Kidney (tissue), 13 donors: ENCODE measurements at regions not wholly inside any gene's neighbourhood (a gene's known extent, or its start where the extent isn't known, plus 50 kb on each side); places are given as distances from the start of the nearest gene placed in this dataset.

ENCODE experiments used
- DNase-seq, 5 donors: peaks; one replicate each; pipeline ENCODE4 v3.0.0-alpha.2; 2013 to 2020
- FAIRE-seq: peaks from 2 replicates; lab custom pipeline; 2012; peaks lifted over from hg19 to GRCh38; lab: Jason Lieb, UNC
- H3K27ac ChIP-seq, 2 donors: one replicate each; pipeline ENCODE4 v1.7.0; 2013; ENCODE audit warnings: low read depth in 2 of 2, low read length in 2 of 2, inconsistent platforms in 1 of 2
- H3K27me3 ChIP-seq: one replicate; pipeline ENCODE4 v1.7.1; 2013; ENCODE audit warnings: low read length, inconsistent platforms; ENCODE audit not compliant: control insufficient read depth, insufficient read depth
- H3K36me3 ChIP-seq, 3 donors: one replicate each; pipeline versions ENCODE4 v1.7.0 to v1.7.1; 2013; ENCODE audit warnings: low read length in 3 of 3, control low read depth in 1 of 3, inconsistent platforms in 1 of 3; ENCODE audit not compliant: insufficient read depth in 3 of 3, control insufficient read depth in 2 of 3
- H3K4me1 ChIP-seq, 3 donors: one replicate each; pipeline versions ENCODE4 v1.7.0 to v1.7.1; 2013; ENCODE audit warnings: low read length in 3 of 3, inconsistent platforms in 1 of 3, low read depth in 1 of 3; ENCODE audit not compliant: control insufficient read depth in 2 of 3, insufficient read depth in 2 of 3
- H3K4me3 ChIP-seq, 3 donors: one replicate each; pipeline versions ENCODE4 v1.7.0 to v1.8.1; 2013; ENCODE audit warnings: low read length in 3 of 3, control low read depth in 1 of 3, inconsistent platforms in 1 of 3
- H3K9ac ChIP-seq, 3 donors: one replicate each; pipeline versions ENCODE4 v1.7.0 to v1.7.1; 2013; ENCODE audit warnings: low read length in 3 of 3, control low read depth in 1 of 3, inconsistent platforms in 1 of 3
- H3K9me3 ChIP-seq, 3 donors: one replicate each; pipeline versions ENCODE4 v1.7.0 to v1.7.1; 2013; ENCODE audit warnings: low read length in 3 of 3, control low read depth in 1 of 3, inconsistent platforms in 1 of 3; ENCODE audit not compliant: control insufficient read depth in 2 of 3, insufficient read depth in 1 of 3
- intact Hi-C: fragments of 100-400 bp; cut with DNase I; formaldehyde crosslinking; loops from one replicate; pipeline ENCODE4 v1.11.1; 2022
- TF ChIP-seq, protein P1 (sequence below): IDR thresholded peaks from 3 replicates; pipeline ENCODE4 v1.5.1; 2012; ENCODE audit warnings: mild to moderate bottlenecking, moderate library complexity, borderline replicate concordance; ENCODE audit not compliant: insufficient read depth; ENCODE audit errors: extremely low read depth
- donor health status: control.
- donor health status: control.
- donor health status: control.
- donor health status: control.
- donor health status: control.
- donor health status: DM: yes; HTN: yes; CAD: no.
- donor health status: Normal renal cell carcinoma (clear cell type).

DNA sequence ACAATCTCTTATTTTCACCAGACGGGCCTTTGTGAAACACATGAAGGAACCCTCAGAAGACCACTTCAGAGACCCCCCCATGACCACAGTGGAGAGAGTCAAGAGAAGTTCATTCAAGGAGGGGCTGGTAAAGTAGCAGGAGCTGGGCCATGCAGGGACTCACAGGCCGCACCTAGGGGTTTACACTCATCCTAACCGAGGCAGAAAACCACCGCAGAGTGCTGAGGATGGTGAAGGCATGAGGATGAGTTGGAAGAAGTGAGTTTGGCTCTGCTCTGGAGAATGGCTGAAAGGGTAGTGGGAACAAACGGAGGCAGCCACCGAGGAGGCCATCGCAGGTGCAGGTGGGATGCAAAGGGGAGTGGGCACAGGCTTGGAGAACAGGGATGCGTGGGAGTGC, 1046.9 kb downstream of the UQCRFS1 start:
- Histone ChIP-seq H3K27me3 (no peaks in the 10 kb centered on the region), H3K27ac (no peak overlapping the region), H3K4me3 (no peak overlapping the region), H3K9ac (no peak overlapping the region), H3K36me3 (no peaks in the 10 kb centered on the region), H3K4me1 (no peaks in the 10 kb centered on the region), H3K9me3 (no peaks in the 10 kb centered on the region)
- no peak for FAIRE-seq
- intact Hi-C loops: no loop called here
- no peak for DNase-seq
- TF ChIP-seq, protein P1, sequence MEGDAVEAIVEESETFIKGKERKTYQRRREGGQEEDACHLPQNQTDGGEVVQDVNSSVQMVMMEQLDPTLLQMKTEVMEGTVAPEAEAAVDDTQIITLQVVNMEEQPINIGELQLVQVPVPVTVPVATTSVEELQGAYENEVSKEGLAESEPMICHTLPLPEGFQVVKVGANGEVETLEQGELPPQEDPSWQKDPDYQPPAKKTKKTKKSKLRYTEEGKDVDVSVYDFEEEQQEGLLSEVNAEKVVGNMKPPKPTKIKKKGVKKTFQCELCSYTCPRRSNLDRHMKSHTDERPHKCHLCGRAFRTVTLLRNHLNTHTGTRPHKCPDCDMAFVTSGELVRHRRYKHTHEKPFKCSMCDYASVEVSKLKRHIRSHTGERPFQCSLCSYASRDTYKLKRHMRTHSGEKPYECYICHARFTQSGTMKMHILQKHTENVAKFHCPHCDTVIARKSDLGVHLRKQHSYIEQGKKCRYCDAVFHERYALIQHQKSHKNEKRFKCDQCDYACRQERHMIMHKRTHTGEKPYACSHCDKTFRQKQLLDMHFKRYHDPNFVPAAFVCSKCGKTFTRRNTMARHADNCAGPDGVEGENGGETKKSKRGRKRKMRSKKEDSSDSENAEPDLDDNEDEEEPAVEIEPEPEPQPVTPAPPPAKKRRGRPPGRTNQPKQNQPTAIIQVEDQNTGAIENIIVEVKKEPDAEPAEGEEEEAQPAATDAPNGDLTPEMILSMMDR: no peak

DNA sequence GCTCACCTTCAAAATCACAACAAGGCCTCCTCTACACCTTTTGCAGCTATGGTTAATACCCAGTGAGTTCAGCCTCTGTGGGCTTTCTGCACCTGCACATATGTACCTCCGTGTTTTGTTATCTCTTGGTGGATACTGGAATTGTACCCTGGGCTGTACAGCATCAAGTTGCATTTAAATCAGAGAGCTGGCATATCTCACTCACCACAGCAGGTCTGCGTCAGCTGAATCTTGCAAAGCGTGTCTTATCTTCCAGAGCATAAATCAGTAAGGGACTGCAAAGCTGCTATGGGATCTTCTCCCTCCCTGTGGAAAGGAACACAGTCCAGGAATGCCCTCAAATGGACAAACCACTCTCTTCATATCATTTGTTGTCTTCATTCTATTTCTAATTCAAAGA, 1048.7 kb downstream of the UQCRFS1 start:
- DNase-seq (peak in 2 of 5 donors; percentile 16 to 23), FAIRE-seq (no peak)
- Histone ChIP-seq H3K27ac (no peak overlapping the region), H3K4me3 (no peak overlapping the region), H3K9me3 (no peaks in the 10 kb centered on the region), H3K36me3 (no peaks in the 10 kb centered on the region), H3K27me3 (no peaks in the 10 kb centered on the region), H3K4me1 (no peaks in the 10 kb centered on the region), H3K9ac (no peak overlapping the region)
- intact Hi-C loops: no loop called here
- TF ChIP-seq, protein P1: no peak

DNA sequence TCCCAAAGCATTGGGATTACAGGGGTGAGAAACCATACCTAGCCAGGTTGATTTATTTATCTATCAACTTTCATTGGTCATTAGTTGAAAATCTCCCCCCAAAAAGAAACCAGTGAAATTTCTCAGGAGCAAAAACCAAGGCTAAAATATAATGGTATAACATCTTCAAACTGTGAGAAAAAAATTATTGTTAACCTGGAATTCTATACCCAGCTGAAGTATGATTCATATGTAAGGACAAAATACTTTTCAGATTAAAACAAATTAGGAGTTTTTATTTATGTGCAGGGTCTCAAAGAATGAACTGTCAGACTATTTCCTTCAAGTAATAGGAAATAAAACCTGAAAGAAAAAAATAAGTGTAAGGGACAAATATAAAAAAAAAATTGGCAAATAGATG, 1053.9 kb downstream of the UQCRFS1 start:
- Histone ChIP-seq H3K36me3 (no peaks in the 10 kb centered on the region), H3K27ac (no peak overlapping the region), H3K9ac (no peak overlapping the region), H3K4me1 (no peaks in the 10 kb centered on the region), H3K4me3 (no peak overlapping the region), H3K9me3 (no peaks in the 10 kb centered on the region), H3K27me3 (no peaks in the 10 kb centered on the region)
- TF ChIP-seq, protein P1: no peak
- DNase-seq (no peak), FAIRE-seq (no peak)
- intact Hi-C loops: no loop called here

DNA sequence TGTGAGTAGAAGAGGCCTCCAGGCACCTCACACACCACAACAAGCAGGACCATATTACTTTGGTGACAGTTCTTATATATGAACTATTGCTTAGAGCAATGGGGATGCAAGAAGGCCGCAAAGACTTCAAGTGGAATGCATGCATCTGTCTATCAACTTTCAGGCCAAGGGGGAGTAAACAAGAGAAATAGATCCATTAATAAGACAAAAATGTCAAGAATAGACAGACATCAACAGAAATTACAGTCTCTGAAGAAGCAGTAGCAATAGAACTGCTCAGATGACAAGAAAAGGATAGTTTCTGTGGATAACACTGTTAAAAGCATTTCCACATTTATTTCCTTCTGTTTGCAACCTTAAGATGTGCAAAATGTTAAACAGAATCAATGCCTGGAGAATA, 1057.7 kb downstream of the UQCRFS1 start:
- DNase-seq (no peak), FAIRE-seq (no peak)
- no peaks in the 10 kb centered on the region for H3K36me3 ChIP-seq
- no peak overlapping the region for H3K9ac ChIP-seq
- no peak overlapping the region for H3K4me3 ChIP-seq
- no peaks in the 10 kb centered on the region for H3K27me3 ChIP-seq
- TF ChIP-seq, protein P1: no peak
- intact Hi-C loops: no loop called here
- no peak overlapping the region for H3K27ac ChIP-seq
- H3K9me3 ChIP-seq: no peaks in the 10 kb centered on the region
- no peaks in the 10 kb centered on the region for H3K4me1 ChIP-seq
